CD8-positive, alpha-beta memory T cell (primary cell): ENCODE measurements at regions not wholly inside any gene's neighbourhood (a gene's known extent, or its start where the extent isn't known, plus 50 kb on each side); places are given as distances from the start of the nearest gene placed in this dataset.

Experiments used
- CTCF ChIA-PET: fragments of 350-600 bp; sonication (Branson Sonifier 250); formaldehyde crosslinking; loops from one replicate; lab custom pipeline; 2021; ENCODE audit warnings: antibody characterized with exemption; lab: Charles Lee
- POLR2A ChIA-PET: fragments of 350-600 bp; sonication (Branson Sonifier 250); formaldehyde crosslinking; loops from one replicate; lab custom pipeline; 2021; ENCODE audit warnings: antibody characterized with exemption; lab: Charles Lee
- DNase-seq, 5 donors: peaks; one replicate each; pipeline versions ENCODE4 v3.0.0 to v3.0.0-alpha.2; 2020 to 2022; ENCODE audit warnings: mixed read lengths in 1 of 5
- H3K27ac ChIP-seq: one replicate; pipeline ENCODE4 v1.7.0; 2013; ENCODE audit warnings: low read depth, mild to moderate bottlenecking, low read length, moderate library complexity
- H3K27me3 ChIP-seq: 2 replicates; pipeline ENCODE4 v1.7.0; 2013; ENCODE audit warnings: low read length, mild to moderate bottlenecking; ENCODE audit not compliant: insufficient read depth, poor library complexity, severe bottlenecking
- H3K36me3 ChIP-seq: 2 replicates; pipeline ENCODE4 v1.7.0; 2013; ENCODE audit warnings: mild to moderate bottlenecking, low read length, moderate library complexity; ENCODE audit not compliant: insufficient read depth
- H3K4me1 ChIP-seq: 2 replicates; pipeline ENCODE4 v1.7.0; 2013; ENCODE audit warnings: mild to moderate bottlenecking, low read length, moderate library complexity; ENCODE audit not compliant: insufficient read depth
- H3K4me3 ChIP-seq: 2 replicates; pipeline ENCODE4 v1.7.0; 2013; ENCODE audit warnings: mild to moderate bottlenecking, low read length
- H3K9me3 ChIP-seq: 2 replicates; pipeline ENCODE4 v1.7.0; 2013; ENCODE audit warnings: mild to moderate bottlenecking, low read length
- H3K27ac Mint-ChIP-seq, 8 donors: one replicate each; pipeline ENCODE4 v1.8.0; 2020 to 2021; ENCODE audit warnings: mixed read lengths in 8 of 8, mild to moderate bottlenecking in 6 of 8, inconsistent platforms in 3 of 8, moderate library complexity in 3 of 8
- H3K27me3 Mint-ChIP-seq, 2 donors: one replicate each; pipeline ENCODE4 v1.8.0; 2020 to 2021; ENCODE audit warnings: mixed read lengths in 2 of 2, mild to moderate bottlenecking in 1 of 2, moderate library complexity in 1 of 2
- H3K36me3 Mint-ChIP-seq, 3 donors: one replicate each; pipeline ENCODE4 v1.8.0; 2020 to 2021; ENCODE audit warnings: mixed read lengths in 3 of 3, inconsistent platforms in 1 of 3, mild to moderate bottlenecking in 1 of 3
- H3K4me1 Mint-ChIP-seq, 3 donors: one replicate each; pipeline ENCODE4 v1.8.0; 2020 to 2021; ENCODE audit warnings: mixed read lengths in 3 of 3, inconsistent platforms in 1 of 3, mild to moderate bottlenecking in 1 of 3
- H3K4me3 Mint-ChIP-seq, 7 donors: one replicate each; pipeline ENCODE4 v1.8.0; 2020 to 2021; ENCODE audit warnings: mixed read lengths in 7 of 7, mild to moderate bottlenecking in 6 of 7, moderate library complexity in 4 of 7, inconsistent platforms in 2 of 7
- H3K9me3 Mint-ChIP-seq, 5 donors: one replicate each; pipeline ENCODE4 v1.8.0; 2020 to 2022; ENCODE audit warnings: mixed read lengths in 5 of 5, mild to moderate bottlenecking in 3 of 5, moderate library complexity in 2 of 5, inconsistent platforms in 1 of 5

GRCh38 chr12:128055567-128055966, 211.4 kb upstream of the TMEM132C start:
- Histone ChIP-seq H3K36me3 (no peaks in the 10 kb centered on the region), H3K27ac (no peak overlapping the region), H3K9me3 (no peaks in the 10 kb centered on the region), H3K27me3 (no peaks in the 10 kb centered on the region), H3K4me3 (no peak overlapping the region), H3K4me1 (no peaks in the 10 kb centered on the region)
- Mint-ChIP-seq H3K27me3 (peaks cover 0 to 3% of the 10 kb centered on the region in 2 donors), H3K4me3 (no peak overlapping the region), H3K4me1 (no peaks in the 10 kb centered on the region), H3K36me3 (no peaks in the 10 kb centered on the region), H3K27ac (no peak overlapping the region), H3K9me3 (peaks cover 0 to 10% (median 0%) of the 10 kb centered on the region in 5 donors)
- DNase-seq = no peak
- CTCF ChIA-PET = no interaction called here
- POLR2A ChIA-PET = no interaction called here

- peaks cover 0 to 3% of the 10 kb centered on the region in 2 donors for H3K27me3 Mint-ChIP-seq
- Histone ChIP-seq H3K27me3 (no peaks in the 10 kb centered on the region), H3K4me3 (no peak overlapping the region), H3K36me3 (no peaks in the 10 kb centered on the region), H3K9me3 (no peaks in the 10 kb centered on the region), H3K27ac (no peak overlapping the region), H3K4me1 (no peaks in the 10 kb centered on the region)
- ChIA-PET POLR2A (no interaction called here), CTCF (interaction anchor here (1.1 kb wide), 1 partner anchor 12 kb away, joined by 3 read pairs; no protein-coding TSS in a partner anchor)
- H3K4me1 Mint-ChIP-seq = no peaks in the 10 kb centered on the region
- no peak overlapping the region for H3K27ac Mint-ChIP-seq
- DNase-seq = no peak
- H3K9me3 Mint-ChIP-seq = peaks cover 0 to 10% (median 0%) of the 10 kb centered on the region in 5 donors
- no peak overlapping the region for H3K4me3 Mint-ChIP-seq
- H3K36me3 Mint-ChIP-seq = no peaks in the 10 kb centered on the region
Observed at GRCh38 chr12:128056136-128056801, 210.7 kb upstream of the TMEM132C start.

DNA sequence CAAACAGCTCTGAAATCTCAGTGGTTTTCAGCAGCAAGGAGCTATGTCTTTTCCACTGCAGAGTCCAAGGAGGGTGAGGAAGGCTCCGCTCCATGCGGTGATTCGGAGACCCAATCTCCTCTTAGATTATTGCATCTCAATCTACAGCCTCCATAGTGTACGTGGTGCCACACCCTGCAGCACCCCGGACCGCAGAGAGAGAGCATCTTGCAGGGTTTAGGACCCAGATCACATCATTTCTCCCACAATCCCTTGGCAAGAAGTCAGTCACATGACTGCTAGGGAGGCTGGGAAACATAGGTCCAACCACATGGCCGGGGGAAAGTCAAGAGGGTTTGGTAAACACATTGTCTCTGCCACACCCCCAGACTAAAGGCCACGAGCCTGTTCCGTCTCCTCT, 209.4 kb upstream of the TMEM132C start:
- Histone ChIP-seq H3K9me3 (no peaks in the 10 kb centered on the region), H3K27me3 (no peaks in the 10 kb centered on the region), H3K27ac (no peak overlapping the region), H3K36me3 (no peaks in the 10 kb centered on the region), H3K4me1 (no peaks in the 10 kb centered on the region), H3K4me3 (no peak overlapping the region)
- no peak for DNase-seq
- H3K27ac Mint-ChIP-seq = no peak overlapping the region
- H3K36me3 Mint-ChIP-seq = no peaks in the 10 kb centered on the region
- ChIA-PET POLR2A (no interaction called here), CTCF (no interaction called here)
- no peak overlapping the region for H3K4me3 Mint-ChIP-seq
- H3K27me3 Mint-ChIP-seq = peaks cover 0 to 3% of the 10 kb centered on the region in 2 donors
- peaks cover 0 to 10% (median 0%) of the 10 kb centered on the region in 5 donors for H3K9me3 Mint-ChIP-seq
- H3K4me1 Mint-ChIP-seq = no peaks in the 10 kb centered on the region

DNA sequence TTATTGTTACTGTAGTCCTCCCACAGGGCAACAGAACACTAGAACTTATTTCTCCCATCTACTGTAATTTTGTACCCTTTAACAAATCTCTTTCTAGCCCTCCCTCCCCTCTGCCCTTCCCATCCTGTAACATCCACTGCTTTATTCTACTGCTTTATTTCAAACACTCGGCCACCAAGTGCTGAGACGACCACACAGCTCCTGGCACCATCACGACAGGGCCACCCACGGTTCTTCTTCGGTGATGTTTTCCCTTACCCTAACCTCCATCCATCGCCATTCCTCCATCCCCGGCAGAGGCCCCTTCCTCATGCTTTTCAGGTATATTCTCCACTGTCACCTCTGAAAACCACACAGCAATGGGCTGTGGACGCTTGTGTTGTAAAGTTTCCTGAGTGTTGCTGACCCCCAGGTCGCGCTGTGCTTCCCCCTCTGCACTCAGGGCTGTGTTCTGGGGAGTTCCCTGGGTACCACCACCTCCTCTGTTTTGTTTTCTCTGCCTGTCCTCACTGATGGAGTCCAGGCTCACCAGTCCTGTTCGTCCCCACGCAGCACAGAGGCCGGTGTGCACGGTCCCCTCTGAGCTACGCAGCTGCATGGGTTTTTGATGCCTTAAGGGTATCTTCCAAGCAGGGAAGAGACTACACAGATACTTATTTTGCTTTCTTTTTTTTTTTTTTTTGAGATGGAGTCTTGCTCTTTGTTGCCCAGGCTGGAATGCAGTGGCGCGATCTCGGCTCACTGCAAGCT, 207.2 kb upstream of the TMEM132C start:
- Histone ChIP-seq H3K9me3 (no peaks in the 10 kb centered on the region), H3K27ac (no peak overlapping the region), H3K27me3 (no peaks in the 10 kb centered on the region), H3K4me1 (no peaks in the 10 kb centered on the region), H3K36me3 (no peaks in the 10 kb centered on the region), H3K4me3 (no peak overlapping the region)
- no peak for DNase-seq
- POLR2A ChIA-PET = no interaction called here
- Mint-ChIP-seq H3K9me3 (peaks cover 0 to 10% (median 0%) of the 10 kb centered on the region in 5 donors), H3K27ac (no peak overlapping the region), H3K4me3 (no peak overlapping the region), H3K4me1 (no peaks in the 10 kb centered on the region), H3K36me3 (no peaks in the 10 kb centered on the region), H3K27me3 (peaks cover 0 to 3% of the 10 kb centered on the region in 2 donors)
- CTCF ChIA-PET = interaction anchor here (0.8 kb wide), 1 partner anchor 9 kb away, joined by 3 read pairs; no protein-coding TSS in a partner anchor

GRCh38 chr12:128068211-128068610, 198.8 kb upstream of the TMEM132C start:
- no peaks in the 10 kb centered on the region for H3K27me3 Mint-ChIP-seq
- H3K4me1 ChIP-seq = no peaks in the 10 kb centered on the region
- H3K4me3 Mint-ChIP-seq = no peak overlapping the region
- no peak overlapping the region for H3K27ac Mint-ChIP-seq
- ChIA-PET POLR2A (no interaction called here), CTCF (no interaction called here)
- no peak overlapping the region for H3K27ac ChIP-seq
- no peaks in the 10 kb centered on the region for H3K4me1 Mint-ChIP-seq
- no peaks in the 10 kb centered on the region for H3K36me3 Mint-ChIP-seq
- peaks cover 0 to 3% (median 0%) of the 10 kb centered on the region in 5 donors for H3K9me3 Mint-ChIP-seq
- H3K4me3 ChIP-seq = no peak overlapping the region
- no peaks in the 10 kb centered on the region for H3K36me3 ChIP-seq
- no peaks in the 10 kb centered on the region for H3K9me3 ChIP-seq
- no peaks in the 10 kb centered on the region for H3K27me3 ChIP-seq
- DNase-seq = no peak

DNA sequence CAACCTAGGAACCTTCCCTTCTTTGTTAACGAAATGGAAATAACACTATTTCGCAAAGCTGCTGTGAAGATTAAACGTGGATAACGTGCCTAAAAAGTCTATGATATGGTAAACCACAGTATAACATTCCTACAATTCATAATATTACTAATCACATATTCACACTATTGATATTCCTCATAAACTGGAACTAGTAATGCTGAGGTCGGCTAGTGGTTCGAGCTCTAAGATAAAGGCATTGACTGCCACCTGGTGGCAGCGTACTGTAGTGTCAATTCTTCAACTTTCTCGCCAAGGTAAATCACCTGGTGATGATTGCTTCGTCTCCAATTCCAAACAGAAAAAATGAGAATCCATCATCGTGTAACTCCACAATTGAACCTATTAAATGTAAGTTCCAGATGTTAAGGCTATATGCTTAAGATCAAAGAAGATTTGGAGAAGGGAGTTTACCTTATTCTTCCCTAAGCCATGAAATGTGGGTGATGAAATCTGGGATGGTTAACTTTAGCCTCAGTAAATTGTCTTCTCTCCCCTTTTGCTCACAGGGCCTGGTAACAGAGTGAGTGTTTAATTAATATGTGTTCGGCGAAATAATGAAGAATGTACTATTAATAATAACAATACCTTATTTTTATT, 197.5 kb upstream of the TMEM132C start:
- Histone ChIP-seq H3K27me3 (no peaks in the 10 kb centered on the region), H3K9me3 (no peaks in the 10 kb centered on the region), H3K4me3 (no peak overlapping the region), H3K4me1 (no peaks in the 10 kb centered on the region), H3K27ac (no peak overlapping the region), H3K36me3 (no peaks in the 10 kb centered on the region)
- no peak overlapping the region for H3K27ac Mint-ChIP-seq
- ChIA-PET CTCF (interaction anchor here (0.7 kb wide), 1 partner anchor 10 kb away, joined by 3 read pairs; no protein-coding TSS in a partner anchor), POLR2A (no interaction called here)
- H3K9me3 Mint-ChIP-seq = peaks cover 0 to 2% (median 0%) of the 10 kb centered on the region in 5 donors
- no peaks in the 10 kb centered on the region for H3K4me1 Mint-ChIP-seq
- no peaks in the 10 kb centered on the region for H3K36me3 Mint-ChIP-seq
- no peak for DNase-seq
- H3K27me3 Mint-ChIP-seq = no peaks in the 10 kb centered on the region
- no peak overlapping the region for H3K4me3 Mint-ChIP-seq

DNA sequence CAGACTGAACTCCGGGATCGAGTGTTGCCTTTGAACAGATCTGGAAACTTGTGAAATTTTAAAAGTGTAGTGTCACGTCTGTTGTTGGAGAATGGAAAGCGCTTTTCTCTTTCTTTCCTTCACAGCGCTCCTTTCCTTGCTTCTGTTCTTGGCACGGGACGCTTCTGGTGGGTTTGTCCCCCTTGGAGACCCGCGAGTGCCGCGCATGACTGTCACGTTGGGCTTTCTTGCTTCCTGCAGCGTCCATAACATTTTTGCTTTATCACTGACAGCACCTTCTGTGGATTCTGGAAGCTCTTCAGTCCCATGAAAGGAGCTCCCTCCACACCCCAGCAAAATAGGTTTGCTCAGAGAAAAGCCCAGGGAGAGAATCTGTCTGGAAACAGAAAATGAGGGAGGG, 193.0 kb upstream of the TMEM132C start:
- Histone ChIP-seq H3K27me3 (no peaks in the 10 kb centered on the region), H3K4me3 (no peak overlapping the region), H3K4me1 (no peaks in the 10 kb centered on the region), H3K9me3 (no peaks in the 10 kb centered on the region), H3K27ac (no peak overlapping the region), H3K36me3 (no peaks in the 10 kb centered on the region)
- no peak overlapping the region for H3K4me3 Mint-ChIP-seq
- H3K36me3 Mint-ChIP-seq = no peaks in the 10 kb centered on the region
- H3K27me3 Mint-ChIP-seq = peaks cover 0 to 2% of the 10 kb centered on the region in 2 donors
- no peak for DNase-seq
- ChIA-PET CTCF (no interaction called here), POLR2A (no interaction called here)
- H3K9me3 Mint-ChIP-seq = peaks cover 0 to 8% (median 3%) of the 10 kb centered on the region in 5 donors
- no peaks in the 10 kb centered on the region for H3K4me1 Mint-ChIP-seq
- no peak overlapping the region for H3K27ac Mint-ChIP-seq

DNA sequence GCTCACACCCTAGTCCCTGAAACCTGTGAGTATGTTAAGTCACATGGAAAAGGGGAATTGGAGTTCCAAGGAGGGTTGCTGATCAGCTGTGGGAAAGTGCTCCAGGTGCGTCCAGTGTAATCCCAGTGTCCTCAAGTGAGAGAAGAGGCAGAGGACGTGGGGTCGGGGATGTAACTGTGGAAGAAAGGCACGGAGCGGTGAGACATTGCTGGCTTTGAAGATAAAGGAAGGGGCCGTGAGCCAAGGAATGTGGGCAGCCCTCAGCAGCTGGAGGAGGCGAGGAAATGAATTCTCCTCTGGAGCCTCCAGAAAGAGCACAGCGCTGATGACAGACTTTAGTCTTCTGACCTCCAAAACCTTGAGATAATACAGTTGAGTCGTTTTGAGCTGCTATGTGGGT, 191.6 kb upstream of the TMEM132C start:
- ChIA-PET POLR2A (no interaction called here), CTCF (no interaction called here)
- Histone ChIP-seq H3K9me3 (no peaks in the 10 kb centered on the region), H3K27ac (no peak overlapping the region), H3K36me3 (no peaks in the 10 kb centered on the region), H3K4me1 (no peaks in the 10 kb centered on the region), H3K4me3 (no peak overlapping the region), H3K27me3 (no peaks in the 10 kb centered on the region)
- no peak for DNase-seq
- H3K4me3 Mint-ChIP-seq = no peak overlapping the region
- no peak overlapping the region for H3K27ac Mint-ChIP-seq
- H3K9me3 Mint-ChIP-seq = peaks cover 0 to 8% (median 3%) of the 10 kb centered on the region in 5 donors
- H3K4me1 Mint-ChIP-seq = no peaks in the 10 kb centered on the region
- H3K27me3 Mint-ChIP-seq = peaks cover 0 to 2% of the 10 kb centered on the region in 2 donors
- no peaks in the 10 kb centered on the region for H3K36me3 Mint-ChIP-seq
